HG03097 (cell line): ENCODE measurements at regions not wholly inside any gene's neighbourhood (a gene's known extent, or its start where the extent isn't known, plus 50 kb on each side); places are given as distances from the start of the nearest gene placed in this dataset.

Source experiments
- ATAC-seq: cut with Tn5 transposase; IDR thresholded peaks from one replicate; pipeline ENCODE4 v1.9.1; 2021; ENCODE audit not compliant: unreplicated experiment, low FRiP score

- ATAC-seq: no peak
Observed at GRCh38 chr5:28077291-28078240, 1039.2 kb upstream of the CDH9 start.

- ATAC-seq: no peak
Observed at GRCh38 chr5:28066856-28067255, 1028.5 kb upstream of the CDH9 start.

GRCh38 chr5:28065656-28066055 lies 1027.3 kb upstream of the CDH9 start:
- ATAC-seq: no peak

GRCh38 chr5:28046596-28046995 lies 1008.2 kb upstream of the CDH9 start:
- ATAC-seq: no peak

- no peak for ATAC-seq
Observed at GRCh38 chr5:28027851-28028250, 989.5 kb upstream of the CDH9 start.

GRCh38 chr5:28017178-28017577 lies 978.8 kb upstream of the CDH9 start:
- ATAC-seq: no peak

- no peak for ATAC-seq
Observed at GRCh38 chr5:28014779-28015178, 976.4 kb upstream of the CDH9 start.

- no peak for ATAC-seq
Observed at GRCh38 chr5:28012538-28012937, 974.2 kb upstream of the CDH9 start.

GRCh38 chr5:28009576-28009975 lies 971.2 kb upstream of the CDH9 start:
- no peak for ATAC-seq

GRCh38 chr5:27996665-27997064 lies 958.3 kb upstream of the CDH9 start:
- ATAC-seq: no peak

GRCh38 chr5:27995867-27996266 lies 957.5 kb upstream of the CDH9 start:
- ATAC-seq: no peak

GRCh38 chr5:27978322-27978721 lies 939.9 kb upstream of the CDH9 start:
- ATAC-seq: no peak

- no peak for ATAC-seq
Observed at GRCh38 chr5:27969157-27969556, 930.8 kb upstream of the CDH9 start.

GRCh38 chr5:27963050-27963783 lies 924.8 kb upstream of the CDH9 start:
- no peak for ATAC-seq

- no peak for ATAC-seq
Observed at GRCh38 chr5:27962198-27962597, 923.8 kb upstream of the CDH9 start.

- ATAC-seq: no peak
Observed at GRCh38 chr5:27947088-27947487, 908.7 kb upstream of the CDH9 start.

- ATAC-seq: no peak
Observed at GRCh38 chr5:27944471-27944870, 906.1 kb upstream of the CDH9 start.

- ATAC-seq: no peak
Observed at GRCh38 chr5:27938989-27939388, 900.6 kb upstream of the CDH9 start.

- ATAC-seq: no peak
Observed at GRCh38 chr5:27928060-27928459, 889.7 kb upstream of the CDH9 start.

- no peak for ATAC-seq
Observed at GRCh38 chr5:27911216-27911615, 872.8 kb upstream of the CDH9 start.

GRCh38 chr5:27908341-27908740 lies 870.0 kb upstream of the CDH9 start:
- ATAC-seq: no peak
